ENCODE measurements at regions not wholly inside any gene's neighbourhood (a gene's known extent, or its start where the extent isn't known, plus 50 kb on each side); places are given as distances from the start of the nearest gene placed in this dataset.

GRCh38 chr16:66036793-66037715 lies 329.4 kb upstream of the CDH5 start:
- TF ChIP-seq CTCF (conservative IDR thresholded peaks at IDR 0.05 in 1 of 2, IDR thresholded peaks at IDR 0.05 in 1 of 2; ENCODE audit: low read depth in 1 of 2, low read length in 2 of 2), result no peak
- TF ChIP-seq EZH2 (IDR thresholded peaks at IDR 0.05; ENCODE audit: low read length, missing control alignments), result no peak
